Gastrocnemius medialis (tissue), 4 donors: ENCODE measurements at regions not wholly inside any gene's neighbourhood (a gene's known extent, or its start where the extent isn't known, plus 50 kb on each side); places are given as distances from the start of the nearest gene placed in this dataset.
A peak's percentile ranks its signal among the peaks of the same experiment; 100 is the strongest.

Experiments
- CTCF ChIP-seq, 5 experiments: fragments of 450-650 bp in 3 of 5; fragments of 200-600 bp in 2 of 5; sonication (generic) in 2 of 5; IDR thresholded peaks in 4 of 5; conservative IDR thresholded peaks in 1 of 5; 1 replicate in 4 of 5; 2 replicates in 1 of 5; pipeline ENCODE4 v1.5.1; 2016 to 2019; ENCODE audit warnings: antibody characterized with exemption in 5 of 5, mild to moderate bottlenecking in 3 of 5, moderate library complexity in 3 of 5
- POLR2A ChIP-seq, 2 donors: fragments of 450-650 bp; IDR thresholded peaks; one replicate each; pipeline ENCODE4 v1.6.1; 2017; ENCODE audit warnings: antibody characterized with exemption in 2 of 2, mild to moderate bottlenecking in 2 of 2, moderate library complexity in 2 of 2

GRCh38 chr1:778451-779278 is 92.2 kb upstream of the OR4F16 start:
- TF ChIP-seq CTCF (IDR thresholded peaks at IDR 0.05 in 4 of 5, conservative IDR thresholded peaks at IDR 0.05 in 1 of 5), result peak; percentile 24 to 65 (median 59)
- peak; percentile 82 to 85 for TF ChIP-seq POLR2A (IDR thresholded peaks at IDR 0.05)
